ENCODE measurements at regions not wholly inside any gene's neighbourhood (a gene's known extent, or its start where the extent isn't known, plus 50 kb on each side); places are given as distances from the start of the nearest gene placed in this dataset.
A peak's percentile ranks its signal among the peaks of the same experiment; 100 is the strongest.

- DNase-seq (ENCODE audit: low spot score) (no peak), ATAC-seq (ENCODE audit: insufficient number of reproducible peaks, low FRiP score, low read depth) (no peak)
- Histone ChIP-seq H3K27ac (peak overlapping the region; percentile 52 to 59), H3K27me3 (replicated peaks; ENCODE audit: insufficient read depth) (no peaks in the 10 kb centered on the region), H3K4me1 (ENCODE audit: control insufficient read depth in 1 of 2, low read depth in 2 of 2) (peaks cover 10 to 47% of the 10 kb centered on the region in 2 donors), H3K36me3 (no peaks in the 10 kb centered on the region), H3K9me3 (no peaks in the 10 kb centered on the region), H3K4me3 (no peak overlapping the region)
- TF ChIP-seq CTCF (IDR thresholded peaks at IDR 0.05): no peak
These were observed 201.6 kb upstream of the NUDT4 start for GRCh38 chr12:93176165-93176564.

- no peak for ATAC-seq (ENCODE audit: insufficient number of reproducible peaks, low FRiP score, low read depth)
- H3K36me3 ChIP-seq: no peaks in the 10 kb centered on the region
- peak overlapping the region; percentile 52 to 59 for H3K27ac ChIP-seq
- no peak for DNase-seq (ENCODE audit: low spot score)
- H3K4me3 ChIP-seq: no peak overlapping the region
- no peak for TF ChIP-seq CTCF (IDR thresholded peaks at IDR 0.05)
- peaks cover 10 to 49% of the 10 kb centered on the region in 2 donors for H3K4me1 ChIP-seq (ENCODE audit: control insufficient read depth in 1 of 2, low read depth in 2 of 2)
- H3K27me3 ChIP-seq (replicated peaks; ENCODE audit: insufficient read depth): no peaks in the 10 kb centered on the region
- H3K9me3 ChIP-seq: no peaks in the 10 kb centered on the region
These were observed 201.1 kb upstream of the NUDT4 start for GRCh38 chr12:93176610-93177126.

- H3K4me3 ChIP-seq: no peak overlapping the region
- no peaks in the 10 kb centered on the region for H3K9me3 ChIP-seq
- no peaks in the 10 kb centered on the region for H3K27me3 ChIP-seq (replicated peaks; ENCODE audit: insufficient read depth)
- H3K36me3 ChIP-seq: no peaks in the 10 kb centered on the region
- peaks cover 10 to 55% of the 10 kb centered on the region in 2 donors for H3K4me1 ChIP-seq (ENCODE audit: control insufficient read depth in 1 of 2, low read depth in 2 of 2)
- peak overlapping the region in 1 of 2 donors; percentile 45 for H3K27ac ChIP-seq
- DNase-seq (ENCODE audit: low spot score) (no peak), ATAC-seq (ENCODE audit: insufficient number of reproducible peaks, low FRiP score, low read depth) (no peak)
- TF ChIP-seq CTCF (IDR thresholded peaks at IDR 0.05): no peak
These were observed 200.2 kb upstream of the NUDT4 start for GRCh38 chr12:93177208-93178153.

- no peak for TF ChIP-seq CTCF (IDR thresholded peaks at IDR 0.05)
- Histone ChIP-seq H3K27ac (no peak overlapping the region), H3K27me3 (replicated peaks; ENCODE audit: insufficient read depth) (no peaks in the 10 kb centered on the region), H3K36me3 (no peaks in the 10 kb centered on the region), H3K9me3 (no peaks in the 10 kb centered on the region), H3K4me1 (ENCODE audit: control insufficient read depth in 1 of 2, low read depth in 2 of 2) (peaks cover 10 to 55% of the 10 kb centered on the region in 2 donors), H3K4me3 (no peak overlapping the region)
- ATAC-seq (ENCODE audit: insufficient number of reproducible peaks, low FRiP score, low read depth) (no peak), DNase-seq (ENCODE audit: low spot score) (no peak)
These were observed 199.4 kb upstream of the NUDT4 start for GRCh38 chr12:93178154-93178878.

- no peaks in the 10 kb centered on the region for H3K27me3 ChIP-seq (replicated peaks; ENCODE audit: insufficient read depth)
- no peak for TF ChIP-seq CTCF (IDR thresholded peaks at IDR 0.05)
- no peaks in the 10 kb centered on the region for H3K36me3 ChIP-seq
- H3K4me3 ChIP-seq: no peak overlapping the region
- H3K9me3 ChIP-seq: no peaks in the 10 kb centered on the region
- H3K27ac ChIP-seq: no peak overlapping the region
- DNase-seq (ENCODE audit: low spot score) (no peak), ATAC-seq (ENCODE audit: insufficient number of reproducible peaks, low FRiP score, low read depth) (no peak)
- peaks cover 19 to 57% of the 10 kb centered on the region in 2 donors for H3K4me1 ChIP-seq (ENCODE audit: control insufficient read depth in 1 of 2, low read depth in 2 of 2)
These were observed 197.9 kb upstream of the NUDT4 start for GRCh38 chr12:93179792-93180191.
